Stimulated activated naive CD8-positive, alpha-beta T cell treated with anti-CD3 and anti-CD28 coated beads, Interleukin-15, Interleukin-2, amounts not matched to agents 100 ng/mL and 50 ng/mL, for 24 hours (primary cell): ENCODE measurements at regions not wholly inside any gene's neighbourhood (a gene's known extent, or its start where the extent isn't known, plus 50 kb on each side); places are given as distances from the start of the nearest gene placed in this dataset.

Source experiments
- H3K27ac Mint-ChIP-seq: one replicate; pipeline ENCODE4 v1.8.0; 2021; ENCODE audit warnings: mild to moderate bottlenecking, mixed read lengths
- H3K27me3 Mint-ChIP-seq: one replicate; pipeline ENCODE4 v1.8.0; 2021; ENCODE audit warnings: mixed read lengths
- H3K36me3 Mint-ChIP-seq: one replicate; pipeline ENCODE4 v1.8.0; 2021; ENCODE audit warnings: low read depth, mixed read lengths
- H3K4me1 Mint-ChIP-seq: one replicate; pipeline ENCODE4 v1.8.0; 2021; ENCODE audit warnings: low read depth, mixed read lengths
- H3K4me3 Mint-ChIP-seq: one replicate; pipeline ENCODE4 v1.8.0; 2021; ENCODE audit warnings: mild to moderate bottlenecking, mixed read lengths
- H3K9me3 Mint-ChIP-seq: one replicate; pipeline ENCODE4 v1.8.0; 2021; ENCODE audit warnings: mixed read lengths

- H3K4me3 Mint-ChIP-seq = no peak overlapping the region
- H3K27me3 Mint-ChIP-seq = peaks cover 4% of the 10 kb centered on the region
- no peaks in the 10 kb centered on the region for H3K9me3 Mint-ChIP-seq
- H3K27ac Mint-ChIP-seq = no peak overlapping the region
- no peaks in the 10 kb centered on the region for H3K36me3 Mint-ChIP-seq
- H3K4me1 Mint-ChIP-seq = no peaks in the 10 kb centered on the region
Measured at GRCh38 chr7:156465186-156465585, 175.4 kb upstream of the RNF32 start.

- Mint-ChIP-seq H3K27me3 (peaks cover 4% of the 10 kb centered on the region), H3K4me1 (no peaks in the 10 kb centered on the region), H3K4me3 (no peak overlapping the region), H3K27ac (no peak overlapping the region), H3K36me3 (no peaks in the 10 kb centered on the region), H3K9me3 (no peaks in the 10 kb centered on the region)
Measured at GRCh38 chr7:156464339-156464738, 176.2 kb upstream of the RNF32 start.

- Mint-ChIP-seq H3K4me1 (no peaks in the 10 kb centered on the region), H3K36me3 (no peaks in the 10 kb centered on the region), H3K27ac (no peak overlapping the region), H3K9me3 (no peaks in the 10 kb centered on the region), H3K4me3 (no peak overlapping the region), H3K27me3 (peaks cover 4% of the 10 kb centered on the region)
Measured at GRCh38 chr7:156463280-156463679, 177.3 kb upstream of the RNF32 start.

GRCh38 chr7:156461881-156462665, 178.5 kb upstream of the RNF32 start:
- H3K4me3 Mint-ChIP-seq = no peak overlapping the region
- no peaks in the 10 kb centered on the region for H3K36me3 Mint-ChIP-seq
- no peaks in the 10 kb centered on the region for H3K4me1 Mint-ChIP-seq
- H3K9me3 Mint-ChIP-seq = no peaks in the 10 kb centered on the region
- no peak overlapping the region for H3K27ac Mint-ChIP-seq
- peaks cover 8% of the 10 kb centered on the region for H3K27me3 Mint-ChIP-seq

GRCh38 chr7:156460858-156461627, 179.5 kb upstream of the RNF32 start:
- Mint-ChIP-seq H3K36me3 (no peaks in the 10 kb centered on the region), H3K9me3 (no peaks in the 10 kb centered on the region), H3K4me1 (no peaks in the 10 kb centered on the region), H3K27me3 (peaks cover 11% of the 10 kb centered on the region), H3K27ac (no peak overlapping the region), H3K4me3 (no peak overlapping the region)

GRCh38 chr7:156459582-156459981, 181.0 kb upstream of the RNF32 start:
- no peaks in the 10 kb centered on the region for H3K4me1 Mint-ChIP-seq
- peaks cover 11% of the 10 kb centered on the region for H3K27me3 Mint-ChIP-seq
- H3K4me3 Mint-ChIP-seq = no peak overlapping the region
- no peaks in the 10 kb centered on the region for H3K36me3 Mint-ChIP-seq
- no peak overlapping the region for H3K27ac Mint-ChIP-seq
- H3K9me3 Mint-ChIP-seq = no peaks in the 10 kb centered on the region

GRCh38 chr7:156459067-156459466, 181.5 kb upstream of the RNF32 start:
- Mint-ChIP-seq H3K27me3 (peaks cover 11% of the 10 kb centered on the region), H3K27ac (no peak overlapping the region), H3K4me3 (no peak overlapping the region), H3K36me3 (no peaks in the 10 kb centered on the region), H3K4me1 (no peaks in the 10 kb centered on the region), H3K9me3 (no peaks in the 10 kb centered on the region)

GRCh38 chr7:156458011-156458410, 182.6 kb upstream of the RNF32 start:
- Mint-ChIP-seq H3K27ac (no peak overlapping the region), H3K4me3 (no peak overlapping the region), H3K9me3 (no peaks in the 10 kb centered on the region), H3K27me3 (peaks cover 11% of the 10 kb centered on the region), H3K4me1 (no peaks in the 10 kb centered on the region), H3K36me3 (no peaks in the 10 kb centered on the region)

GRCh38 chr7:156456503-156457115, 184.0 kb upstream of the RNF32 start:
- Mint-ChIP-seq H3K27me3 (peaks cover 18% of the 10 kb centered on the region), H3K4me1 (no peaks in the 10 kb centered on the region), H3K36me3 (no peaks in the 10 kb centered on the region), H3K4me3 (no peak overlapping the region), H3K27ac (no peak overlapping the region), H3K9me3 (no peaks in the 10 kb centered on the region)

- Mint-ChIP-seq H3K4me1 (no peaks in the 10 kb centered on the region), H3K27me3 (peaks cover 18% of the 10 kb centered on the region), H3K36me3 (no peaks in the 10 kb centered on the region)
Measured at GRCh38 chr7:156456032-156456431, 184.5 kb upstream of the RNF32 start.

GRCh38 chr7:156450473-156450872, 190.1 kb upstream of the RNF32 start:
- H3K36me3 Mint-ChIP-seq = no peaks in the 10 kb centered on the region
- H3K4me1 Mint-ChIP-seq = no peaks in the 10 kb centered on the region
- no peak overlapping the region for H3K27ac Mint-ChIP-seq
- H3K27me3 Mint-ChIP-seq = peaks cover 10% of the 10 kb centered on the region
- no peaks in the 10 kb centered on the region for H3K9me3 Mint-ChIP-seq
- no peak overlapping the region for H3K4me3 Mint-ChIP-seq

More at GRCh38 chr7:156456032-156456431, 184.5 kb upstream of the RNF32 start:
- Mint-ChIP-seq H3K9me3 (no peaks in the 10 kb centered on the region), H3K4me3 (no peak overlapping the region), H3K27ac (no peak overlapping the region)

- no peaks in the 10 kb centered on the region for H3K9me3 Mint-ChIP-seq
Measured at GRCh38 chr7:156448918-156449317, 191.7 kb upstream of the RNF32 start.

GRCh38 chr7:156446990-156447389, 193.6 kb upstream of the RNF32 start:
- H3K27ac Mint-ChIP-seq = no peak overlapping the region
- no peaks in the 10 kb centered on the region for H3K27me3 Mint-ChIP-seq
- H3K4me3 Mint-ChIP-seq = no peak overlapping the region
- no peaks in the 10 kb centered on the region for H3K9me3 Mint-ChIP-seq
- no peaks in the 10 kb centered on the region for H3K36me3 Mint-ChIP-seq
- no peaks in the 10 kb centered on the region for H3K4me1 Mint-ChIP-seq

More at GRCh38 chr7:156448918-156449317, 191.7 kb upstream of the RNF32 start:
- no peaks in the 10 kb centered on the region for H3K4me1 Mint-ChIP-seq
- no peaks in the 10 kb centered on the region for H3K36me3 Mint-ChIP-seq
- H3K27me3 Mint-ChIP-seq = peaks cover 10% of the 10 kb centered on the region
- no peak overlapping the region for H3K4me3 Mint-ChIP-seq
- no peak overlapping the region for H3K27ac Mint-ChIP-seq

GRCh38 chr7:156445997-156446761, 194.4 kb upstream of the RNF32 start:
- H3K27me3 Mint-ChIP-seq = no peaks in the 10 kb centered on the region
- no peaks in the 10 kb centered on the region for H3K36me3 Mint-ChIP-seq
- no peak overlapping the region for H3K4me3 Mint-ChIP-seq
- no peak overlapping the region for H3K27ac Mint-ChIP-seq
- no peaks in the 10 kb centered on the region for H3K9me3 Mint-ChIP-seq
- H3K4me1 Mint-ChIP-seq = no peaks in the 10 kb centered on the region
